ENCODE measurements at regions not wholly inside any gene's neighbourhood (a gene's known extent, or its start where the extent isn't known, plus 50 kb on each side); places are given as distances from the start of the nearest gene placed in this dataset.

DNA sequence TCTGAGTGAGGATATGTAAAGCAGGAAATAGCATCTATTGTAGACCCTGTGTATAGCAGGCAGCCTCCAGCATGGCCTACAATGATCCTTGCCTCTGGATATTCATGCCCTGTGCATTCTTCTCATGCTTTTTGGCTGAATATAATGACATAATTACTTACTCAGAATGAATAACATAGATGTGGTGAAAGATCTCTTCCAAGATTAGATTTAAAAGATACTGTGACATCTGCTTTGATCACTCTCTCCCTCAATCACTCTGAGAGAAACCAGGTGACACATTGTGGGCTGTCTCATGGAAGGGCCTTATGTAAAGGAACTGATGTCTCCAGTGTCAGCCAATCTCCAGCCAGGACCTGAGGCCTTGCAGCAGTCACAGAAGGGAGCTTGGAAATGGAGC lies 376.7 kb downstream of the DNAH5 start:
- no peak for DNase-seq (ENCODE audit: low spot score)

DNA sequence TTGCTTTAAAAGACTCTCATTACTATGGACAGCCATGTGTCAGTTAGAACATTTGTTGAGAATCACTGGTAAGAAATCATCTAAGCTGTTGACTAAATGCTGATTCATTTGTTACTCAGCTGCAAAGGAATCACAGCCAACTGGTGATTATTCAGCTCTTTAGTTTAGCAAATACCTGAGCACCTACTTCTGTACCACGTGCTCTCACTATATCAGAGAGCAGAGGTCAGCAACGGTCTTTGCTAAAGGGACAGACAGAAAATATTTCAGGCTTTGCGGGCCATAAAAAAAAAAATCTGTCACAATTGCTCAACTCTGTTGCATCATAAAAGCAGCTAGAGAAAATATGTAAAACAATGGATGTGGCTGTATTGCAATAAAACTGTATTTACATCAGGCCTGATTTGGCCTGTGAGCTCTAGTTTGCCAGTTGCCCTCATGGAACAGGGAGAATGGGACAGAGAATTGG lies 377.6 kb downstream of the DNAH5 start:
- peak; percentile 11 for DNase-seq (ENCODE audit: low spot score)

DNA sequence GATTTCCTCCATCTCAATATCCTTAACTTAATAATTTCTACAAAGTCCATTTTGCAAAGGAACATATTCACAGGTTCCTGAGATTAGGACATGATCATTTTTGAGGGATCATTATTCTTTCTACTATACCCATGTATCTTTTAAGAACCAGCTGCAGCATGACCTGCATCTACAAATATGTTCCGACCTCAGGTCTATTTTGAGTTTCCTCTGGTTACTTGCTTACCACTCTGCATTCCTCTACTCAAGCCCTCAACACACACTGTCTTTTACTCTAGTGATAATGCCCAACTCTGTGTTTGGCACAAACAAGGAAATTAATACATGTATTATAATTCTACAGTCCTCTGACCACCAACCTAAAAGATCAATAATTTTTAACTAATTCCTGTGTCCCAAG lies 386.1 kb downstream of the DNAH5 start:
- no peak for DNase-seq (ENCODE audit: low spot score)

DNA sequence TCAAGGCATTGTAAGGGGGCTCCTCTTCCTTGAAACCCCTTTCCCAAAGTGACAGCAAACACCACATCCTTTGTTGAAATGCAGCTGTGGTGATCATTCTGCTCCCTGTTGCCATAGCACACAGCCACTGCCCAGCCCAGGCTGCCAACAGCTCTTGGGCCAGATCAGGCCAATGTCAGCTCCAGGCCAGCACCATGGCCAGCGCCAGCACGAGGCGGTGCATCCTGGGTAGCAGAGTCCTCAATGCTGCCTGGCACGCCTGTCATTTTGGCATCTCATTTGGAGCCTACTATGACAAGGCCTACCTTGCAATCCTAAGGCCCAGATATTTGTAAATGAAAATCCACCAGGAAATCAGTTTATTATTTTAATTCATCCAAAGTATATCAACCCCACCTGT lies 390.6 kb downstream of the DNAH5 start:
- DNase-seq (ENCODE audit: low spot score), result peak; percentile 17

DNA sequence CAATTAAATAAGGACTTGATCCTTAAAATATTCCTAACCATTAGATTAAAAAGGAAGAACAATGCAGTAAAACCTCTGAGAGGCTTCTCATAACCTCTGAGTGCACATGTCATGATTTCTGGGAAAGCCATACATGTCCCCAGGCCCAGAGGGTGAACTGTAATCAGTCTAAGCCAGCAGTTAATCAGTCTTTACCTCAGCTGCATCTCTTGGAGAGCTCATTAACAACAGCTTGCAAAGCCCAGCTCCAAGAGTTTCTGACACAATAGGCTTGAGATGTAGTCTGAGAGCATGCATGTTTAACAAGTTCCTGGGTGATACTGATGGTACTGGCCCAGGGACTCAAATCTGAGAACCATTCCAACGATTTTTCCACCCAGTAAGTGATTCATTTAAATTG lies 392.1 kb downstream of the DNAH5 start:
- DNase-seq (ENCODE audit: low spot score), result no peak

DNA sequence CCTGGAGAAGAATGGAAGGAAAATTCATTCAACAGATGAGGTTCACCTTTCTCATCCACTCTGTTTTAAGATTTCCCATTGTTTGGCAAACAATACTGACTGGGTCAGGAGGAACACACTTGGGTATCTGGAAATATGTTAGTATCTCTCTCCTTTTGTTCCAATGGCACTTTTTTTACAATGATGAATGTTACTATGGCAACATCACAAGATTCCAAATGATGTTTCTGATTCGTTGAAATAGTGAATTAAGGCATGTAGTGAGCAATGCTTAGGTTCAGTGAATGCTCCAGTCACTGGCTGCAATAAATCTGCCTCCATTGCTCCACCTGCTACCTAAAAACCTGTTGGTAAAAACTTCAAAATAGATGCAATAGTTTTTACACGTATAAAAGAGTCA lies 392.8 kb downstream of the DNAH5 start:
- no peak for DNase-seq (ENCODE audit: low spot score)

DNA sequence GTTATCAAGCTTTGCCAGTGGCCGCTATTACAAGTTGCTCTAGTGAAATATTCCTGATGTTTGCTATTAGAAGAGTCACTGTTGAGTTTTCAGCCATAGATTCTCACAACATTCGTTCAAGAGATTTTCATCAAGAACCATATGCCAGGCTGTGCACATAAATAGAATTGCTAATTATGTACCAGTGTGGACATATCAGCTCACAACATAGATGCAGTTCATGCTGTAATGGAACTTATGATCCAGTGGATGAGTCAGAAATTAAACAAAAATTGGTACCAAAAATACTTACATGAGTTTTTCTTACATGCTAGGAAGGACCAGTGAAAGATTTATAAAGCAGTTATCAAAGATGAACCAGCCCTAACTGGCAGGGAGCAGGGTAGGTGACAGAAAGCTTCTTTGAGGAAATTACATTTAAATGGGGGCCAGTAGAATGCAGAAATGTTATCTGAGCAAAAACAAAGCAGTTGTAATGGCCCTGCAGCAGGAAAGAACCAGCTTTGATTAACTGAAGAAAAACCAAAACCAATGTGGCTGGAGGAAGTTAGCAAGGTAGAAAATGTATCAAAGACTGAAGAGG lies 404.2 kb downstream of the DNAH5 start:
- no peak for DNase-seq (ENCODE audit: low spot score)

DNA sequence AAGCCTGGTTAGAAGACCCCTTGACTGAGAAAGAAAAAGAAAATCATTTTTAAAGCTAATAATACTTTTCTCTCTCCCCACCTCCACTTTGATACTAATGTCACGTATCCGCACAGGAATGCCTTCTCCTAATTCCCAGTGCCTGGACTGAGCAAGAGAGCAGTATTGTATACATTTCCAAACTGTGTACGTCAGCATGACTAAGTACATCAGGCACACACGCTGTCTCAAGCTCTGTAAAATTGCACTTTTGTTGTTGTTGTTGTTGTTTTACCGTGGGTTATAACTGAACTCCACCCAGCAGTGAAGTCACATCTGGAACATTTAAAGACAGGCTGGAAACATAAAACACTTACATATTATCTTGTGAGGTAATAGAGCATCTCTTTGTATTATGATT lies 407.6 kb downstream of the DNAH5 start:
- DNase-seq (ENCODE audit: low spot score), result no peak

DNA sequence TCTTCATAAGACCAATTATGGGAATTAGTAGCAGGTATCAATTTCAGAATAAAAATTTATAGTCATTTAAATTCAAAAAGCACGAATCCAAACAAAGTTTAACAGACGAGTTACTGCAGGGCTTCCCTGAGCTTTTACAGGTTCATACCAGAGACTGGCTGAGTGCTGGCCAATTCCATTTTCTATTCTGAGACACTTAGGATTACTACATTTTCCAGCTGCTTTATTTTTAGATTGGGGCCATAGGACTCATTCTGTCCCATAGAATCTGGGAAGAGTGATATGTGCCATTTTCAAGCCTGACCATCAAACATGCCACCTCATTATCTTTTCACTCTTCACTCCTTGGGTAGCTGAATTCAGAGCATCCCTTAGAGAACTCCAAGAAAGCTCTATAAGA lies 410.7 kb downstream of the DNAH5 start:
- DNase-seq (ENCODE audit: low spot score), result no peak

DNA sequence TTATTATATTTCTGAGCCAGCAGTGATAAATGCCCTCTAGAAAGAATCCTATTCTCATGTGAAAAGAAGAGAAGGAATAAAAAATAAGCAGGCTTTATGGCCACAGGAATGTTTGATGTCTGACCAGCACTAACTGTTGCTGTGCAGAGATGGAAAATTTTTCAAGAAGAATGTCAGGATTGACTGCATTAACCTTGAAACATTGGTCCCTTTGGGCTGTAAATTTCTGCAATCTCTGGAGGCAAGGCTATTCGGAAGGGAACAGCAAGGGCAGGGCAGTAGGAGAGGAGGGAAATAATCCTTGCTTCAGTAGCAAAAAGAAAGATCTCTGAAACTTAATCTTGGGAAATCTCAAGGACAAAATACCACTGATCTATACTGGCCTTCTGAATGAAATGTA lies 415.2 kb downstream of the DNAH5 start:
- DNase-seq (ENCODE audit: low spot score), result no peak

DNA sequence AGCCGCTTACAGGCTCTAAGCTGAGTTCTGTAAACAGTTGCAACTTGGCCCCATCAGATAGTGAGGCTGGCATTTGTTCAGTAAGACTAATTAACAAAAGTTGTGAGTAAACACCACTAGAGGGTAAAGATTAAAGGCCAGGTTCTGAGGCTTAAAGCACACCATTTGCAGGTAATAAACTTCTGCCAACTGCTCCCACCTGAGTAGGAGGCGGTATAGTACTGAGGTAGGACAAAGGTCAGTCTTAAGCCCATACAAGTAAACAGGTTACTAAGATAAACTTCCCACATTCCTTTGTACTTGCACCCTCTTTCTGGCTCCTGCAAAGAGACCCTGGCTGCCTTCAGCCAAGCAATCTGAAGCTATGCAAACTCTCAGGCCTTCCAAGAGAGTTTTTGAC lies 419.6 kb downstream of the DNAH5 start:
- no peak for DNase-seq (ENCODE audit: low spot score)

DNA sequence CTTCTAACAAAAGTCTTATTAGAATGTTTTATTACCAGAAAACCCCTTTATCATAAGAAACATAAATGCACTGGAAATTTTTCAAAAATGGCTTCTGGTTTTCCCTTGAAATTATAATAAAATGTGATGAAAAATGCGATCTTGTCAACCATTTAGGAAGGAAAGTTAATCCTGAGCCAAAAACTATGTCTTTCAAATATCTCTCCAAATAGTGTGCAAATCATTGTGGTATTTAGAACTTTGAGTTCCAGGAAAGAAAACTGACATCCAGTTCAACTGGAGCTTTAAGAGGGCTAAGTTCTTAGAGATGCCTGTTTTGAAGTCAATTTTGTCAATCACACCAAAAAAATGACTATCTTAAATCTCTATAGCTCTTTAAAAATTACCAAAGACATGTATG lies 425.4 kb downstream of the DNAH5 start:
- no peak for DNase-seq (ENCODE audit: low spot score)

DNA sequence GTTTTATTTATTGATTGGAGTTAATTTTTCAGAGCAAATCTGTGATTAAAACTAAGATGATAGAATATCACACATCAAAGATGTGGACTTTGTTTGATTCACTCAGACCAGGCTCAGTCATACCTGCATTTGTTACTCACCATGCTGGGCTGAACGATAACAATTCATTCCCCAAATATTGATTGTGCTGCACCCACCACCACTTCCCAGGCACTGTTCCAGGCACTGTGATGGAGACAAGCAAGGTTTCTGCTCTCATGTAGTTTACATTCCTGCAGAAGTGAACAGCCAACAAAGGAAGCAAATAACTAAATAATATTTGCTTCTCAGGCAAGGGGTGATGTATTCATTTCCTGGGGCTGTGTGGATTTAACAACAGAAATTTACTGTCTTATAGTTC lies 428.3 kb downstream of the DNAH5 start:
- no peak for DNase-seq (ENCODE audit: low spot score)

DNA sequence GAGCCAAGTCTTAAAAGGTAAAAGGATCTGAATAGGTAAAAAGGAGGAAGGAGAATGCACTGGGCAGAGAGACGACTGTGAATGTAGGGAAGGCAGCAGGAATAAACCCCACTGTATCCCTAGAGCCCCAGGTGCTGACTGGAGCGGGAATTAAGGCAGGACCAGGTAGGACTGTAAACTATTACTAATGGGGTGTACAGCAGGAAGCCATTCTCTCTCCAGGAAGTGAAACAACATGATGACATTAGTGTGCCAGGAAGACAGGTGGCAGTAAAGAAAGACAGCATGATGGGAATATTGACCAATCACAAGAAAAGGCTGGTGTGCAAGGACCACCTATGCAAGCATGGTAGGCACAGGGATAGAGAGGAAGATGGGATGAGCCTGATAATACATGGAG lies 433.0 kb downstream of the DNAH5 start:
- no peak for DNase-seq (ENCODE audit: low spot score)

DNA sequence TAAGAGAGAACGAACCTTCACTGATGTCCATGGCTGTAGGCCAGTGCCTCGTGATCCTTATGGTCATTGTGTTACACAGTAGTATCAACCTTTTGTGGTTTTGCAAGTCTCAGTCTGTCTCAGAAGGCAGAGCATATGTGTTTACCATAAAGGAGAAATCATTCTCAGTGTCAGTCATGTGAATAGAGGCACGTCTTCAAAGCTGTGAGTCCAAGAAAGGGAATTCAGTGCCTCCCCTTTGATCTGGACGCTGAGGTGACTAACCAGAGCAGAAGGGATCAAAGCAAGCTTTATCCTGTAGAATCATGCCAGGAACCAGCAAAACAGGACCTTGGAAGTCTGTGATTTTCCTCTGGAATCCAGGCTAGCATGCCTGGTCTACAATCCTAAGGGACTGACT lies 433.9 kb downstream of the DNAH5 start:
- DNase-seq (ENCODE audit: low spot score), result no peak

DNA sequence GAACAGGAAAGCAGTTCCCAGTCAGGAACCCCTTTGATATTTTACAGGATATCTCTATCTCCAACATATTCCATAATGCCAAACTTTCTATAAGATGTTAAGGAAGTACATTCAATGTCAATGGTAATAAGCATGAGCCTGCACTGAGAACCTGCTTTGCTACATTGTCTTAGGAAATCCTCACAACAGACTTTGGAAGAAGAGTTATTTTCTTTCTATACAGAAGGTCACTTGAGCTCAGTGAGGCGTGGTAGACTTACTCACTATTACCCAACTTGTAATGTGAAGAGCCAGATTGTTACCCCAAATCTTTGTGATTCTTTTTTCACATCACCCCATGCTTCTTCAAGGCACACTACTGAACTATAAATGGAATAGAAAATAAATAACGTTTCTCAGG lies 435.9 kb downstream of the DNAH5 start:
- no peak for DNase-seq (ENCODE audit: low spot score)

DNA sequence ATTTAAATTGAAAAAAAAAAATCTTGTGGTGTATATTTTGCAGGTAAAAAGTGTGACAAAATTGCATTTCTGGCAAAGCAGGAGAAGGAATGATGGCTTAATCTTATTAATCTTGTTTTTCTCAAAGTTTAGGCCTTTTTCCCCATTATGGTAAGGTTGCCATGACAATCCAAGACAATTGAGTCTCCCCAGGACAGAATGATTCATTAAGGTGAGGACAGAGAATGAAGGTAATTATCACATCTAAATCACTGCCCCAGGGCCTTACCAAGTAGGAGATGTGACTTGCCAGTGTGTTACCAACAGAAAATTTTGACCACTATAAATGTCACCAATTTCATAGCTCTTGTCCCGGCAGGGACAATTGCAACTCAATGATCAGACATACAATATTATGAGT lies 439.2 kb downstream of the DNAH5 start:
- no peak for DNase-seq (ENCODE audit: low spot score)

DNA sequence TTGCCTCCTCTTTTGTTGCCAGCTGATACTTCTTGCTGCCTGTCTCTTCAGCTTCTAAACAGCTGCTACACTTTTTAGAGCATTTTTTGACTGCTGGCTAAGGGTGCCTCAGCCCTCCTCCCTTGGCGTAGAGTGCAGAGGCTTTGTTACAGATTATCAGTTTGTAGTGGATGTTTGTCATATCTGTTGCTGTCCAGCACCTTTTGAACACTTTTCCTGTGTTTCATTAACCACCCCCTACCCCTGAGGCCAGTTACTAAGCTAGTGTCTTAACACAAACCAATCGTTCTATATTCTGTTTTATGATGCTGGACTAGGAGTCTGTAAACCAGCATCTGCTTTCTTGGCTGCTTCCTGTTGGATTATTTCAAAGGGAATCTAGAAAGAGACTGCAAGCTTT lies 441.5 kb downstream of the DNAH5 start:
- DNase-seq (ENCODE audit: low spot score), result no peak

DNA sequence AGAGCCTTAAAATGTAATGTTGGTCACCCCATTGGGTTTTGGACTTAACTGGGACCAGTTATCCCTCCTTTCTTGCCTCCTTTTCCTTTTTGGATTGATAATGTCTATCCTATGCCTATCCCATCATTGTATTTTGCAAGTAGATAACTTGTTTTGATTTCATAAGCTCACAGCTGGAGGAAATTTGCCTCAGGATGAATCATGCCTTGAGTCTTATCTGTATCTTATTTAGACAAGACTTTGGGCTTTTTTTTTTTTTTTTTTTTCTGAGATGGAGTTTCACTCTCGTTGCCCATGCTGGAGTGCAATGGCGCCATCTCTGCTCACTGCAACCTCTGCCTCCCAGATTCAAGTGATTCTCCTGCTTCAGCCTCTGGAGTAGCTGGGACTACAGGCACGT lies 443.3 kb downstream of the DNAH5 start:
- no peak for DNase-seq (ENCODE audit: low spot score)

DNA sequence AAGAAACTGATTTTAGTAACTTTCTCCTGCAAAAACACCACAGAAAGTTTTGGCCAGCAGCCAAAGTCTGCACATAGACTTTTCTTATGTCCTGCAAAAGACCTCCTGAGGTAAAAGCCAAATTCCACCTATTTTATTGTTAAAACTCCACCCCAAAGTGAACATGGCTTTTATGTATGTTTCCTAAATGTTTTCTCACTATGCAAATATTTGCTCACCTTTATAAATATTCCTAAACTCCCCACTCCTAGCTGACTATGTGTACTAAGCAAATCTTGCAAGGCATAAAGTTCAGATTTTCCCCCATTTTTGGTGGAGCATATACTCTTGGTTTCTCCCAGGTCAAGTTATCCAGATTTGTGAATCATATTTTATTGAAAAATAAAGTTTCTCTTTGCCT lies 446.2 kb downstream of the DNAH5 start:
- DNase-seq (ENCODE audit: low spot score), result no peak

DNA sequence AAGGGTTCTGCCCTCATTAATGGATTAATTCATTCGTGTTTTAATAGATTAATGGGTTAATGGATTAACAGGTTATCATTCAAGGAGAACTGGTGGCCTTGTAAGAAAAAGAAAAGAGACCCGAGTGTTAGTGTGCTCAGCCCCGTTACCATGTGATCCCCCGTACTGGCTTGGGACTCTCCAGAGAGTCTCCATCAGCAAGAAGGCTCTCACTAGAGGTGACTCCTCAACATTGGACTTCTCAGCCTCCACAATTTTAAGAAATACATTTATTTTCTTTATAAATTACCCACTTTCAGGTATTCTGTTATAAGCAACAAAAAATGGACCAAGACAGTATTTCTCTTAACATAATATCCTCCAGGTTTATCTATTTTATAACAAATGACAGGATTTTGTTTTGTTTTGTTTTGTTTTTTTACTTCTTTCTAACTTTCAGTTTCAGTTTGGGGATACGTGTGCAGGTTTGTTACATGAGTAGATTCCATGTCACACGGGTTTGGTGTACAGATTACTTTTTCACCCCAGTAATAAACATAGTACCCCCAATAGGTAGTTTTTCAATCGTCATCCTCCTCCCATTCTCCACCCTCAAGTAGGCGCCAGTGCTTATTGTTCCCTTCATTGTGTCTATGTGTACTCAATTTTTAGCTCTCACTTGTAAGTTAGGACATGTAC lies 456.1 kb downstream of the DNAH5 start:
- DNase-seq (ENCODE audit: low spot score), result no peak

DNA sequence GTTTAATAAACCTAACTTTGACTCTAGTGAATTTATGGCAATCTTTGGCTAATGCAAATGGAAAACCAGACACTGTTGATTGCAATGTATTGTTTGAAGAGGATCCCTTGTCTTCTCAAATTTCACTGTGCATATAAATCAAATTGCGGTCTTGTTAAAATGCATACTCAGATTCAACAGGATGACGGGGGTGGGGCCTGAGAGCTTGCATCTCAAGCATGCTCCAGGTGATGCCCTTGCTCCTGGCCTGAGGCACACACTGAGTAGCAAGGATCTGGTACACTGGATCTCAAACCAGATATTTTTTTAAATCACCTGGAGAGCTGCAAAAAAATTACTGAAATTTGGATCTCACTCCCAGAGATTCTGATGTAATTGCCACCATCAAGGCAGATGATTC lies 463.7 kb downstream of the DNAH5 start:
- DNase-seq (ENCODE audit: low spot score), result no peak

DNA sequence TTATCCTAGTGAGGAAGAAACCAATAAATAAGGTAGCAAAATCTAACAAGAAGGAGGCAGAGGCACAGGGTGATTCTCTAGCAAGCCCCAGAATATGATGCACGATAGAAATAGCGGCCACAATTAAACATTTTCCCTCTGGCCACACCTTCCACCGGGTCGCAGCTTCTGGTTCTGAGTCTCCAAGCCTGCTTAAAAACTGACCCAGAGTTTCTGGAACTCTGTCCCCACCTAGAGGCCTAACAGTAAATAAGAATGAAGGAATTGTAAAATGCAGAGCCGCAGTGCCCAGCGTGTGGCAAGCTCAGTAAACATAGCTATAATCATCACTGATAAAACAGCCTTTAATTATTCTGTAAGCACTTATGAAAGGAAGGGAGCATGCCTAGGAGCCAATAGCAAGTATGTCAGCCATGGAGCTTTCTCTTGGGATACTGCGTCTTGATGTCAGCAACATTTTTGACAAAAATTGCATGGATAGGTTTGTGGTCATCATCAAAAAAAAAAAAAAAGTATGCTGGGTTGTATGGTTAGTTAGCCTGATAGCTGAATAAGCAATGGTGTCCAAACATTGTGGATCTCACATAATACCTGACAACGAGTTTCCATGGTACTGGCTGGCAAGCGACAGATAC lies 465.5 kb downstream of the DNAH5 start:
- peak; percentile 51 for DNase-seq (ENCODE audit: low spot score)

Data from AG20443 (cell line).